Activated CD4-positive, alpha-beta memory T cell treated with anti-CD3 and anti-CD28 coated beads for 36 hours (primary cell): ENCODE measurements at regions not wholly inside any gene's neighbourhood (a gene's known extent, or its start where the extent isn't known, plus 50 kb on each side); places are given as distances from the start of the nearest gene placed in this dataset.

Source experiments
- CTCF ChIA-PET: fragments of 350-600 bp; sonication (Branson Sonifier 250); formaldehyde crosslinking; loops from one replicate; lab custom pipeline; 2021; ENCODE audit warnings: antibody characterized with exemption, inconsistent platforms; lab: Charles Lee
- POLR2A ChIA-PET: fragments of 350-600 bp; sonication (Branson Sonifier 250); formaldehyde crosslinking; loops from one replicate; lab custom pipeline; 2021; ENCODE audit warnings: antibody characterized with exemption; lab: Charles Lee
- DNase-seq: peaks from one replicate; pipeline ENCODE4 v3.0.0-alpha.2; 2020
- H3K27ac Mint-ChIP-seq: one replicate; pipeline ENCODE4 v1.8.0; 2021; ENCODE audit warnings: mixed read lengths
- H3K27me3 Mint-ChIP-seq: one replicate; pipeline ENCODE4 v1.8.0; 2021; ENCODE audit warnings: mixed read lengths
- H3K36me3 Mint-ChIP-seq: one replicate; pipeline ENCODE4 v1.8.0; 2021; ENCODE audit warnings: mixed read lengths
- H3K4me1 Mint-ChIP-seq: one replicate; pipeline ENCODE4 v1.8.0; 2021; ENCODE audit warnings: low read depth, mixed read lengths
- H3K4me3 Mint-ChIP-seq: one replicate; pipeline ENCODE4 v1.8.0; 2021; ENCODE audit warnings: mild to moderate bottlenecking, mixed read lengths
- H3K9me3 Mint-ChIP-seq: one replicate; pipeline ENCODE4 v1.8.0; 2021; ENCODE audit warnings: mixed read lengths
- intact Hi-C: fragments of 100-400 bp; cut with micrococcal nuclease; formaldehyde crosslinking; loops from one replicate; pipeline ENCODE4 v1.15.1; 2023

- H3K36me3 Mint-ChIP-seq: no peaks in the 10 kb centered on the region
- CTCF ChIA-PET: no interaction called here
- POLR2A ChIA-PET: no interaction called here
These were observed 370.6 kb downstream of the AACS start for GRCh38 chr12:125435871-125436270.

DNA sequence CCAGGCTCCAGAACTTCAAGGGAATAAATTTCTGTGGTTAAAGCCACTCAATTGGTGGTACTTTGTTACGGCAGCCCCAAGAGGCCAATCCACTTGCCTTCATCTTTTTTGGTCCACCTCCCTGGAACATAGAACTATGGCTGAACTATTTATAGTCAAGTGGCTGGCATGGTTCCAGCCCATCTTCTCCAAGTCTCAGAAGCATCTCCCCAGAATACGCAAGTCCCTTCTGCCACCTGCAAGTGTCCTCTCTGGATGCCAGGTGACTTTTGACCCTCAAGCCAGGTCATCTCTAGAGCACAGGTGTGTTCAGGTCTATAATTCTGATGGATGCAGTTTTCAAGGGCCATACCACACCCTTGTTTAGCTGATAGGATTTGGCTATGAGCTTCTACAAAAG lies 371.5 kb downstream of the AACS start:
- H3K9me3 Mint-ChIP-seq: peaks cover 2% of the 10 kb centered on the region
- no peaks in the 10 kb centered on the region for H3K27me3 Mint-ChIP-seq
- H3K27ac Mint-ChIP-seq: no peak overlapping the region
- DNase-seq: no peak
- H3K4me1 Mint-ChIP-seq: no peaks in the 10 kb centered on the region
- no peaks in the 10 kb centered on the region for H3K36me3 Mint-ChIP-seq
- ChIA-PET POLR2A (no interaction called here), CTCF (no interaction called here)
- no peak overlapping the region for H3K4me3 Mint-ChIP-seq
- intact Hi-C loops: no loop called here

More at GRCh38 chr12:125435871-125436270, 370.6 kb downstream of the AACS start:
- no peak overlapping the region for H3K27ac Mint-ChIP-seq
- no peaks in the 10 kb centered on the region for H3K27me3 Mint-ChIP-seq
- DNase-seq: no peak
- intact Hi-C loops: no loop called here
- H3K4me1 Mint-ChIP-seq: no peaks in the 10 kb centered on the region
- H3K4me3 Mint-ChIP-seq: no peak overlapping the region
- peaks cover 2% of the 10 kb centered on the region for H3K9me3 Mint-ChIP-seq

DNA sequence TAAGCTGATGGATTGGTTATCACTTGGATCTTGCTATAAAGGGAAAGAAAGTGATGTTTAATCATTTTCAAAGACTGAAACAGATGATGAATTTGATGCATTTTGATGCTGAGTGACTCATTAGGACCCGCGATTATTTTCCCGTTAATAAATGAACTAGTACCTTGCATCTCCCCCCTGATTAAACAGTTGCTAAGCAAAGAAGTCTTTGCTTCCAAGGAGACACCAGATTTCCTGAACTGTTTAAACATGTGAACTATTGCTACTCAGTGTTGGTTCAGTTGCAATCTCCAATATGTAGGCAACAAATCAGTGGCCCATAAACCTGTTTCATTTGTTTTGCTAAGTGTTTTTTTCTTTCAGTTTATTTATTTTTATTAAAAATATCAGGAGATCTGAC lies 375.2 kb downstream of the AACS start:
- H3K27me3 Mint-ChIP-seq: peaks cover 3% of the 10 kb centered on the region
- DNase-seq: no peak
- ChIA-PET POLR2A (no interaction called here), CTCF (no interaction called here)
- H3K4me1 Mint-ChIP-seq: no peaks in the 10 kb centered on the region
- H3K36me3 Mint-ChIP-seq: no peaks in the 10 kb centered on the region
- intact Hi-C loops: no loop called here
- no peak overlapping the region for H3K4me3 Mint-ChIP-seq
- peaks cover 2% of the 10 kb centered on the region for H3K9me3 Mint-ChIP-seq
- no peak overlapping the region for H3K27ac Mint-ChIP-seq

- H3K36me3 Mint-ChIP-seq: no peaks in the 10 kb centered on the region
- intact Hi-C loops: no loop called here
- peaks cover 3% of the 10 kb centered on the region for H3K27me3 Mint-ChIP-seq
- no peak overlapping the region for H3K27ac Mint-ChIP-seq
- DNase-seq: no peak
- POLR2A ChIA-PET: no interaction called here
- H3K4me3 Mint-ChIP-seq: no peak overlapping the region
- peaks cover 4% of the 10 kb centered on the region for H3K9me3 Mint-ChIP-seq
- no peaks in the 10 kb centered on the region for H3K4me1 Mint-ChIP-seq
- CTCF ChIA-PET: no interaction called here
These were observed 378.1 kb downstream of the AACS start for GRCh38 chr12:125443341-125443740.

DNA sequence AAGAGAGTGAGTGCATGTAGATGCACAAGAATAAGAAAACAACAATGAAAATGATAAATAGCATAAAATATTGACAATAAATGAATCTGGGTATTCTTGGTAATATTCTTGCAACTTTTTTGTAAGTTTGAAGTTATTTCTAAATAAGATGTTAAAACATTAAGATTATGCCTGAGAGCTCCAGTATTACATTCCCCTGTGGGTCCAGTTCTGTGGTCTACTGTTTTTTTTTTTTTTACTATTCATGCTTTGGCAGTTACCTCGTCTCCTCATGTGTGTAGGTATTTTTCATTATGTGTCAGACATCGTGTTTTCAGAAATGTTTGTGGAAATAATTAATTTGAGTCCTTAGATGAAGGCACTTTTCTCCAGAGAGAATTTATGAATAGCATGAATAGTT lies 386.2 kb downstream of the AACS start:
- no peak overlapping the region for H3K4me3 Mint-ChIP-seq
- no peak overlapping the region for H3K27ac Mint-ChIP-seq
- no peaks in the 10 kb centered on the region for H3K36me3 Mint-ChIP-seq
- POLR2A ChIA-PET: no interaction called here
- no peak for DNase-seq
- CTCF ChIA-PET: no interaction called here
- H3K9me3 Mint-ChIP-seq: peaks cover 23% of the 10 kb centered on the region
- intact Hi-C loops: no loop called here
- peaks cover 3% of the 10 kb centered on the region for H3K27me3 Mint-ChIP-seq
- no peaks in the 10 kb centered on the region for H3K4me1 Mint-ChIP-seq

DNA sequence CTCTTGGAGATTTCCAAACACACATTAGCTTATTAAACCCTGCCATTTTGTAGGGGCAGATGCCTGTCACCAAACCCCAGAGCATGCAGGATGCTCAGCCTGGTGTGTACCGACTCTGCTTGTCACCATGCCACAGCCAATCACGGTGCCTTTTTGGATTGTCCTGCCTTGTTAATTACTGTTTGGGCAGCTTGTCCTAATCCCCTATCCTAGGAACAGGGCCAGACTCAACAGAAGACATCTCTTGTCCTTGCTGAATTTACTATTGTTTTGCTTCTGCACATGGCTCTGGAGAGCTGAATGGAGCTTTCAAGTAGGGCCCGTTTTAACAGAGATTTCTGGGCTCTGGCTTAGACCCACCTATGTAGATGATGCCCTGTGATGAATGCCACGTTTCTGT lies 388.5 kb downstream of the AACS start:
- POLR2A ChIA-PET: no interaction called here
- CTCF ChIA-PET: no interaction called here
- H3K27me3 Mint-ChIP-seq: peaks cover 5% of the 10 kb centered on the region
- H3K36me3 Mint-ChIP-seq: no peaks in the 10 kb centered on the region
- H3K4me3 Mint-ChIP-seq: no peak overlapping the region
- H3K4me1 Mint-ChIP-seq: no peaks in the 10 kb centered on the region
- intact Hi-C loops: no loop called here
- H3K27ac Mint-ChIP-seq: no peak overlapping the region
- no peak for DNase-seq
- H3K9me3 Mint-ChIP-seq: peaks cover 23% of the 10 kb centered on the region

- no peaks in the 10 kb centered on the region for H3K4me1 Mint-ChIP-seq
- ChIA-PET POLR2A (no interaction called here), CTCF (no interaction called here)
- no peak overlapping the region for H3K27ac Mint-ChIP-seq
- peaks cover 23% of the 10 kb centered on the region for H3K9me3 Mint-ChIP-seq
- intact Hi-C loops: no loop called here
- no peak overlapping the region for H3K4me3 Mint-ChIP-seq
- H3K36me3 Mint-ChIP-seq: no peaks in the 10 kb centered on the region
- no peak for DNase-seq
- peaks cover 5% of the 10 kb centered on the region for H3K27me3 Mint-ChIP-seq
These were observed 389.1 kb downstream of the AACS start for GRCh38 chr12:125454291-125454690.

GRCh38 chr12:125454786-125455480 lies 389.7 kb downstream of the AACS start:
- POLR2A ChIA-PET: no interaction called here
- H3K36me3 Mint-ChIP-seq: no peaks in the 10 kb centered on the region
- DNase-seq: no peak
- peaks cover 17% of the 10 kb centered on the region for H3K9me3 Mint-ChIP-seq
- no peak overlapping the region for H3K27ac Mint-ChIP-seq
- H3K27me3 Mint-ChIP-seq: peaks cover 5% of the 10 kb centered on the region
- no peak overlapping the region for H3K4me3 Mint-ChIP-seq
- no peaks in the 10 kb centered on the region for H3K4me1 Mint-ChIP-seq
- CTCF ChIA-PET: no interaction called here
- intact Hi-C loops: no loop called here

DNA sequence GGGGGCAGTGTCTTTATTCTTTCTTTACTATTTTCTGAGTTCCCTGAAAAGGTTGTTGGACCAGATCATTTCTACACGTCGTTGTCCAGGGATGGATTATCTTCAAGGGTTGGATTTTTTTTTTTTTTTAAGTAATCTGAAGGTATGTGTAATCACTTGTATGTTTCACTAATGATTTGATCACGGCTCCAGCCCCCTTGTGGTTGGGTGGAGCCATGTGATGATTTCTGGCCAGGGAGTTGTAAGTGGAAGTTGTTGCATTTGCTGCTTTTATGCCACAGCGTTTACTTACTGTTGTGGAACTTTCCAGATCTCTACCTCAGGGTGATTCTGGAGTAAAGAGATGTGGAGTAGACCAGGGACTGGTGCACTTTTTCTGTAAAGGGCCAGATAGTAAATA lies 390.3 kb downstream of the AACS start:
- no peak overlapping the region for H3K27ac Mint-ChIP-seq
- peaks cover 18% of the 10 kb centered on the region for H3K9me3 Mint-ChIP-seq
- no peak overlapping the region for H3K4me3 Mint-ChIP-seq
- no peak for DNase-seq
- intact Hi-C loops: no loop called here
- ChIA-PET CTCF (no interaction called here), POLR2A (no interaction called here)
- no peaks in the 10 kb centered on the region for H3K4me1 Mint-ChIP-seq
- H3K36me3 Mint-ChIP-seq: no peaks in the 10 kb centered on the region
- peaks cover 5% of the 10 kb centered on the region for H3K27me3 Mint-ChIP-seq

- Mint-ChIP-seq H3K27me3 (peaks cover 5% of the 10 kb centered on the region), H3K4me3 (no peak overlapping the region), H3K4me1 (no peaks in the 10 kb centered on the region), H3K27ac (no peak overlapping the region), H3K36me3 (no peaks in the 10 kb centered on the region), H3K9me3 (peaks cover 2% of the 10 kb centered on the region)
- ChIA-PET CTCF (no interaction called here), POLR2A (no interaction called here)
- no peak for DNase-seq
- intact Hi-C loops: no loop called here
These were observed 393.5 kb downstream of the AACS start for GRCh38 chr12:125458552-125459268.

- no peak overlapping the region for H3K27ac Mint-ChIP-seq
- H3K4me1 Mint-ChIP-seq: no peaks in the 10 kb centered on the region
These were observed 396.6 kb downstream of the AACS start for GRCh38 chr12:125461831-125462230.

DNA sequence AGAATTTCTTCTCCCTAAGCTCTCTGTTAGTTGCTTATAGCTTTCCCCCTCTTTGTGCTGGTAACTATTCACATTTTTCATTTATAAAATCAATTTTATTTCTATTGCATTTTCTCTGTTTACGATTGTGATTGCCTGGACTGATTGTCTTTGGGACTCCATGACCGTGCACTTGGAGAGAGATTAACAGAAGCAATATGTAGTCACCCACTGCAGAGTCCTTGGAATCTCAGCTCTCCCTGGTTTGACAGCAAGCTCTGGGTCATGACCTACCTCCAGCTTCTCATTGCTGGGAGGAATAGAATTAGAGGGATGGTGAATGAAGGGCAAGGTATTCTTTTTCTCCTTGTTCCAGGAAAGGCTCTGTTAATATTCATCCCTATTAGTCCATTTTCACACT lies 398.2 kb downstream of the AACS start:
- Mint-ChIP-seq H3K9me3 (peaks cover 2% of the 10 kb centered on the region), H3K27me3 (no peaks in the 10 kb centered on the region), H3K36me3 (no peaks in the 10 kb centered on the region), H3K27ac (no peak overlapping the region), H3K4me1 (no peaks in the 10 kb centered on the region), H3K4me3 (no peak overlapping the region)
- ChIA-PET CTCF (no interaction called here), POLR2A (interaction anchor here (0.9 kb wide), 1 partner anchor 9 kb away, joined by 3 read pairs; no protein-coding TSS in a partner anchor)
- intact Hi-C loops: no loop called here
- no peak for DNase-seq

More at GRCh38 chr12:125461831-125462230, 396.6 kb downstream of the AACS start:
- Mint-ChIP-seq H3K9me3 (peaks cover 2% of the 10 kb centered on the region), H3K36me3 (no peaks in the 10 kb centered on the region), H3K27me3 (peaks cover 2% of the 10 kb centered on the region), H3K4me3 (no peak overlapping the region)
- intact Hi-C loops: no loop called here
- ChIA-PET CTCF (no interaction called here), POLR2A (no interaction called here)
- no peak for DNase-seq

GRCh38 chr12:125467363-125467762 lies 402.1 kb downstream of the AACS start:
- no peaks in the 10 kb centered on the region for H3K9me3 Mint-ChIP-seq
- no peaks in the 10 kb centered on the region for H3K27me3 Mint-ChIP-seq
- DNase-seq: no peak
- H3K27ac Mint-ChIP-seq: no peak overlapping the region
- intact Hi-C loops: no loop called here
- ChIA-PET POLR2A (no interaction called here), CTCF (no interaction called here)
- no peaks in the 10 kb centered on the region for H3K36me3 Mint-ChIP-seq
- no peaks in the 10 kb centered on the region for H3K4me1 Mint-ChIP-seq
- no peak overlapping the region for H3K4me3 Mint-ChIP-seq
